NOMO-1 treated with DMSO at 0.1 percent for 48 hours (cell line): ENCODE measurements at regions not wholly inside any gene's neighbourhood (a gene's known extent, or its start where the extent isn't known, plus 50 kb on each side); places are given as distances from the start of the nearest gene placed in this dataset.
A peak's percentile ranks its signal among the peaks of the same experiment; 100 is the strongest.
"Not testable (repeated sequence)": the region's sequence is repeated elsewhere in the genome, so short reads cannot be mapped to it uniquely, and the experiment has no call there.

Experiments used
- DNase-seq: peaks from one replicate; lab custom pipeline; 2025; ENCODE audit not compliant: unreplicated experiment; lab: John Stamatoyannopoulos, UW

- not testable (repeated sequence) for DNase-seq
Measured at GRCh38 chr21:32823296-32823695, 51.7 kb upstream of the PAXBP1 start.

- no peak for DNase-seq
Measured at GRCh38 chr21:32824950-32825349, 53.4 kb upstream of the PAXBP1 start.

GRCh38 chr21:32826329-32827167 lies 55.0 kb upstream of the PAXBP1 start:
- DNase-seq, result peak; percentile 58

GRCh38 chr21:32828908-32829307 lies 57.4 kb upstream of the PAXBP1 start:
- no peak for DNase-seq

GRCh38 chr21:32829504-32829903 lies 57.9 kb upstream of the PAXBP1 start:
- DNase-seq, result no peak

- DNase-seq, result not testable (repeated sequence)
Measured at GRCh38 chr21:32831779-32832178, 60.2 kb upstream of the PAXBP1 start.

- DNase-seq, result no peak
Measured at GRCh38 chr21:32834211-32834915, 62.8 kb upstream of the PAXBP1 start.

GRCh38 chr21:32834916-32835235 lies 63.3 kb upstream of the PAXBP1 start:
- DNase-seq, result no peak

GRCh38 chr21:32842146-32842545 lies 70.6 kb upstream of the PAXBP1 start:
- no peak for DNase-seq

GRCh38 chr21:32843561-32843960 lies 72.0 kb upstream of the PAXBP1 start:
- no peak for DNase-seq

- DNase-seq, result no peak
Measured at GRCh38 chr21:32844076-32844475, 72.5 kb upstream of the PAXBP1 start.

GRCh38 chr21:32844653-32845436 lies 73.3 kb upstream of the PAXBP1 start:
- DNase-seq, result peak; percentile 94

GRCh38 chr21:32858628-32859027 lies 87.1 kb upstream of the PAXBP1 start:
- DNase-seq, result no peak

GRCh38 chr21:32860399-32860798 lies 88.8 kb upstream of the PAXBP1 start:
- no peak for DNase-seq

GRCh38 chr21:32861866-32862265 lies 90.3 kb upstream of the PAXBP1 start:
- no peak for DNase-seq

- DNase-seq, result no peak
Measured at GRCh38 chr21:32867597-32867996, 96.0 kb upstream of the PAXBP1 start.

- DNase-seq, result no peak
Measured at GRCh38 chr21:32868631-32869454, 97.3 kb upstream of the PAXBP1 start.

GRCh38 chr21:32869459-32869858 lies 97.9 kb upstream of the PAXBP1 start:
- no peak for DNase-seq

GRCh38 chr21:32876426-32876825 lies 104.9 kb upstream of the PAXBP1 start:
- no peak for DNase-seq

- DNase-seq, result not testable (repeated sequence)
Measured at GRCh38 chr21:32877888-32878287, 106.3 kb upstream of the PAXBP1 start.

- DNase-seq, result peak; percentile 42
Measured at GRCh38 chr21:32878661-32879060, 107.1 kb upstream of the PAXBP1 start.
